DND-41 (cell line): ENCODE measurements at regions not wholly inside any gene's neighbourhood (a gene's known extent, or its start where the extent isn't known, plus 50 kb on each side); places are given as distances from the start of the nearest gene placed in this dataset.

Source experiments
- EZH2 ChIP-seq: IDR thresholded peaks from 3 replicates; pipeline ENCODE4 v1.6.1; 2012; ENCODE audit warnings: borderline replicate concordance, low read depth, mild to moderate bottlenecking, moderate library complexity, low read length, inconsistent platforms; ENCODE audit not compliant: severe bottlenecking
- TF ChIP-seq, protein P1 (sequence below): IDR thresholded peaks from 2 replicates; pipeline ENCODE4 v1.5.1; 2012; ENCODE audit warnings: borderline replicate concordance, low read length, moderate library complexity, mild to moderate bottlenecking; ENCODE audit not compliant: poor library complexity, severe bottlenecking; ENCODE audit errors: extremely low read depth

GRCh38 chr5:66241136-66241825 is 97.2 kb downstream of the SREK1 start:
- TF ChIP-seq, protein P1, sequence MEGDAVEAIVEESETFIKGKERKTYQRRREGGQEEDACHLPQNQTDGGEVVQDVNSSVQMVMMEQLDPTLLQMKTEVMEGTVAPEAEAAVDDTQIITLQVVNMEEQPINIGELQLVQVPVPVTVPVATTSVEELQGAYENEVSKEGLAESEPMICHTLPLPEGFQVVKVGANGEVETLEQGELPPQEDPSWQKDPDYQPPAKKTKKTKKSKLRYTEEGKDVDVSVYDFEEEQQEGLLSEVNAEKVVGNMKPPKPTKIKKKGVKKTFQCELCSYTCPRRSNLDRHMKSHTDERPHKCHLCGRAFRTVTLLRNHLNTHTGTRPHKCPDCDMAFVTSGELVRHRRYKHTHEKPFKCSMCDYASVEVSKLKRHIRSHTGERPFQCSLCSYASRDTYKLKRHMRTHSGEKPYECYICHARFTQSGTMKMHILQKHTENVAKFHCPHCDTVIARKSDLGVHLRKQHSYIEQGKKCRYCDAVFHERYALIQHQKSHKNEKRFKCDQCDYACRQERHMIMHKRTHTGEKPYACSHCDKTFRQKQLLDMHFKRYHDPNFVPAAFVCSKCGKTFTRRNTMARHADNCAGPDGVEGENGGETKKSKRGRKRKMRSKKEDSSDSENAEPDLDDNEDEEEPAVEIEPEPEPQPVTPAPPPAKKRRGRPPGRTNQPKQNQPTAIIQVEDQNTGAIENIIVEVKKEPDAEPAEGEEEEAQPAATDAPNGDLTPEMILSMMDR: no peak
- no peak for TF ChIP-seq EZH2
